DND-41 (cell line): ENCODE measurements at regions not wholly inside any gene's neighbourhood (a gene's known extent, or its start where the extent isn't known, plus 50 kb on each side); places are given as distances from the start of the nearest gene placed in this dataset.

ENCODE experiments used
- EZH2 ChIP-seq: IDR thresholded peaks from 3 replicates; pipeline ENCODE4 v1.6.1; 2012; ENCODE audit warnings: borderline replicate concordance, low read depth, mild to moderate bottlenecking, moderate library complexity, low read length, inconsistent platforms; ENCODE audit not compliant: severe bottlenecking
- TF ChIP-seq, protein P1 (sequence below): IDR thresholded peaks from 2 replicates; pipeline ENCODE4 v1.5.1; 2012; ENCODE audit warnings: borderline replicate concordance, low read length, moderate library complexity, mild to moderate bottlenecking; ENCODE audit not compliant: poor library complexity, severe bottlenecking; ENCODE audit errors: extremely low read depth

GRCh38 chr2:10973766-10974165, 62.0 kb downstream of the KCNF1 start:
- TF ChIP-seq, protein P1, sequence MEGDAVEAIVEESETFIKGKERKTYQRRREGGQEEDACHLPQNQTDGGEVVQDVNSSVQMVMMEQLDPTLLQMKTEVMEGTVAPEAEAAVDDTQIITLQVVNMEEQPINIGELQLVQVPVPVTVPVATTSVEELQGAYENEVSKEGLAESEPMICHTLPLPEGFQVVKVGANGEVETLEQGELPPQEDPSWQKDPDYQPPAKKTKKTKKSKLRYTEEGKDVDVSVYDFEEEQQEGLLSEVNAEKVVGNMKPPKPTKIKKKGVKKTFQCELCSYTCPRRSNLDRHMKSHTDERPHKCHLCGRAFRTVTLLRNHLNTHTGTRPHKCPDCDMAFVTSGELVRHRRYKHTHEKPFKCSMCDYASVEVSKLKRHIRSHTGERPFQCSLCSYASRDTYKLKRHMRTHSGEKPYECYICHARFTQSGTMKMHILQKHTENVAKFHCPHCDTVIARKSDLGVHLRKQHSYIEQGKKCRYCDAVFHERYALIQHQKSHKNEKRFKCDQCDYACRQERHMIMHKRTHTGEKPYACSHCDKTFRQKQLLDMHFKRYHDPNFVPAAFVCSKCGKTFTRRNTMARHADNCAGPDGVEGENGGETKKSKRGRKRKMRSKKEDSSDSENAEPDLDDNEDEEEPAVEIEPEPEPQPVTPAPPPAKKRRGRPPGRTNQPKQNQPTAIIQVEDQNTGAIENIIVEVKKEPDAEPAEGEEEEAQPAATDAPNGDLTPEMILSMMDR = no peak
- TF ChIP-seq EZH2 = no peak
